C4-2B (cell line): ENCODE measurements at regions not wholly inside any gene's neighbourhood (a gene's known extent, or its start where the extent isn't known, plus 50 kb on each side); places are given as distances from the start of the nearest gene placed in this dataset.

Experiments used
- CTCF ChIP-seq: fragments of 450-650 bp; conservative IDR thresholded peaks from 2 replicates; pipeline ENCODE4 v1.5.1; 2017; ENCODE audit warnings: mild to moderate bottlenecking
- ZFX ChIP-seq: fragments of 450-650 bp; IDR thresholded peaks from 2 replicates; pipeline ENCODE4 v1.6.1; 2017

DNA sequence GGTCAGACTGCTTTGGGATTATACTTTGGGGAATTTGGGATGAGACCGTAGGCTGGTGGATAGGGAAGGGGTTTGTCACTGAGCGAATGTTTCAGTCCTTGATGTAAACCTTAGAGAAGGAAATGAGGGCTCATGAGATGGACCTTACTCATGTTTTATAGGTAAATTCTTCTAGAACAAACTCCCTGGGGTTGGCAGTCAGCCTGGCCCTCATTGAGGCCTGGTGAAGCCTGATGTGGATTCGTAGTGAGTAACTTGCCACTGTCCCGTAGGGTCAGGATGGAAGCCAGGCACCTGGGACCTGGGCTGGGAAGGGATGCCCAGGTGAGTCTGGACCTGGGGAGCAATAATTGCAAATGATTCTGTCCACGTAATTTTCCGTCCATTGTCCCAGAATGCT, 258.3 kb downstream of the LPIN1 start:
- TF ChIP-seq CTCF (no peak), ZFX (no peak)
